ENCODE measurements at regions not wholly inside any gene's neighbourhood (a gene's known extent, or its start where the extent isn't known, plus 50 kb on each side); places are given as distances from the start of the nearest gene placed in this dataset.

DNA sequence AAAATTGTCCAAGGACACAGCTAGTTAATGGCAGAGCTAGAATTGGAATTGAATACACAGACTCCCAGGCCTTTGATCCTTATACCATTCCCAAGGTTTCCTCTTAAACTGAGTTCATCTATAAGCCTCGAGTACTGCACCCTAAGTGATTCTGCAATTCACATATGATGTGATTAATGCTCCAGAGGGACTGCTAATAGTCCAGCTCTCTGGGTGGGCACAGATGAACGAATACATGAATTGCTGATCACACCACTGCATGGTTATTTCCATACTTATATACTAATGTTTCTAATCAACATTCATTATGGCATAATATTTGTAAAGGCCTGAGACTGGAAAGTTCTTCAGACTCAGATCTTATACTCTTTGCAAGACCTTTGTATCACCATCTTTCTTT, 101.8 kb downstream of the NUFIP1 start:
- DNase-seq (ENCODE audit: low read depth) = no peak
- no peak for TF ChIP-seq CTCF (IDR thresholded peaks at IDR 0.05; ENCODE audit: insufficient read depth, low read depth, low read length, missing control alignments)
- no peak overlapping the region for H3K4me3 ChIP-seq (ENCODE audit: low read depth, low read length)

DNA sequence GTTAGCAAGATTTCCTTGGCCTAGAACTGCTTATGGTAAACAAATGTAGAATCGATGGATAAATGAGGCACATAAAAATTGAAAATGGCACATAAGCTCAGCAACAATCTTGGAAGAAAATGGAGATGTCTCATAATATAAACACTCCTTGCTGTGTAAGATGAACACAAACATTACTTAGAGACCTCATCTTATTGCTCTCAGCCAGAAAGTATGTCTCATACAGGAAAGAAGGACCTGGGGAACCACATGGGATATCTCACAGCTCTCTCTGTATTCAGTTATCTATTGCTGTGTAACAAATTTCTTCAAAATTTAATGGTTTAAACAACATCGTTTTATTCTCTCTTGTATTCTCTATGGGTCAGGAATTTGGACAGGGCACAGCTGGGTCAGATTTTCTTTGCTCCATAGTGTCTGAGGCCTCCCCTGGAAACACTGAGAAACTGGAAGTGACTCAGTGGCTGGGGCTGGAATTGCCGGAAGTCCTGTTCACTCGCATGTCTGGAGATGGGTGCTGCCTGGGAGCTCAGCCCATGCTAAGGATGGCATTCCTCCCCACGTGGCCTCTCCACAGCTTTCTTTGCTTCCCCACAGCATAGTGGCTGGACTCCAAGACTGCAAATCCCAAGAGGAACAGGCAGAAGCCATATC, 105.1 kb downstream of the NUFIP1 start:
- DNase-seq (ENCODE audit: low read depth) = no peak
- no peak overlapping the region for H3K4me3 ChIP-seq (ENCODE audit: low read depth, low read length)
- TF ChIP-seq CTCF (IDR thresholded peaks at IDR 0.05; ENCODE audit: insufficient read depth, low read depth, low read length, missing control alignments) = no peak

- H3K4me3 ChIP-seq (ENCODE audit: low read depth, low read length) = no peak overlapping the region
- peak; percentile 56 for TF ChIP-seq CTCF (IDR thresholded peaks at IDR 0.05; ENCODE audit: insufficient read depth, low read depth, low read length, missing control alignments)
- peak; percentile 65 for DNase-seq (ENCODE audit: low read depth)
Measured at GRCh38 chr13:44879452-44880058, 109.7 kb downstream of the NUFIP1 start.

DNA sequence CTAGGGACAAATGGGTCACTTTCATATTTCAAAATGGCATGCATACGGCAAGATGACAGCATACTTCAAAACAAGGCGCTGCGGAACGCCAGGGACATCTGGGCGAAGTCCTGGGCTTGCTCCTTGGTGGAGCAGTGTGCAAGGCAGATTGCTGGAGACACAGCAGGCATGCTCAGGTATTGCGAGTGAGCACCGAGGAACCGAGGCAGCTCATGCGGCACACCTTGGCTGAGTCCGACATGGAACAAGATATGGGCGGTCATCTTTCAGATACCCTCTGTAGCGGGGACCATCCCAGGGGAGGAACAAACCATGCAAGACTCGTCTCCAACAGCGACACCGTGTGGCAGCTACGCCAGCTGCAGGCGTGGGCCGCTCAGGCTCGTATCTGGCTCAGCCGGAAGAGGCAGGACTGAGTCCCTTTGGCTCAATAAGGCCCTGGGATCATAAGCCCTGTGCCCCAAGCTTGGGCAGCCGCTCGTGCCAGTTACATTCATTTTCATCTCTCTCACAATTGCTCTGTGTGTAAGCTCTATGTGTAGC, 112.4 kb downstream of the NUFIP1 start:
- TF ChIP-seq CTCF (IDR thresholded peaks at IDR 0.05; ENCODE audit: insufficient read depth, low read depth, low read length, missing control alignments) = peak; percentile 19
- no peak overlapping the region for H3K4me3 ChIP-seq (ENCODE audit: low read depth, low read length)
- DNase-seq (ENCODE audit: low read depth) = peak; percentile 3

DNA sequence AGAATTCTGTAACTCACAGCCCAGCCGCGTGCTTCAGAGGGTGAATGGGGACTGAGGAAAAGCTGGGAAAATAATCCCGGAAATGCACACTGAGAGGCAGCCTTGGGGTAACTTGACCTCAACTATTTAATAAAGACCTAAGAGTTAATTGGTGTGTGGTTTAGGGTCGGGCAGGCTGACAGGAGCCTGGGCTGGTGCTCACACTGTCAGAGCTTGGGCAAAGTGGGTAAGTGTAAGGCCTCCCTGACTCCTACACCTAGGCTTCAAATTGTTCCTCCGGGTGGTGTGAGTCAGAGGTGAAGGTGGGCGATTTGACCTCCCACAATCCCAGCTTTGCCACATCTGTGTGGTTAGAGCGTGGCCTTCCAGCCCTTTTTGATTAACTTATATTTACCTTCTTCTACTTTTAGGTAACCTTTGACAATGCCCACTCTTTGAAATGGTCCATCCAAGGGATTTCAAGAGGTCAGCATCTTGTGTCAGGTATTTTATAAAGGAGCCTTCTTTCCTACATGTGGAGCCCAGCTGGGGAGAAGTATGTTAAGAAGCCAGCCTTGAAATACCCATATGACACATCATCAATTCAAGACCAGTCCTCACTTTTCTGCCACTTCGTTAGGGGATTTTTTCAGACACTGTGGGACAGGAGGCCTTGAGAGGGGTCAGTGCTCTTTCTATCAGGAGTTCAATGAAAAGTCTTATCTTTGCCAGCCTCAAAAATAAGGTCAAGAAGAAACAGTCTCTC, 114.2 kb downstream of the NUFIP1 start:
- no peak for DNase-seq (ENCODE audit: low read depth)
- no peak for TF ChIP-seq CTCF (IDR thresholded peaks at IDR 0.05; ENCODE audit: insufficient read depth, low read depth, low read length, missing control alignments)
- H3K4me3 ChIP-seq (ENCODE audit: low read depth, low read length) = no peak overlapping the region

GRCh38 chr13:44874176-44874575, 115.1 kb downstream of the NUFIP1 start:
- no peak for TF ChIP-seq CTCF (IDR thresholded peaks at IDR 0.05; ENCODE audit: insufficient read depth, low read depth, low read length, missing control alignments)
- no peak overlapping the region for H3K4me3 ChIP-seq (ENCODE audit: low read depth, low read length)
- DNase-seq (ENCODE audit: low read depth) = no peak
